GM08714 (cell line): ENCODE measurements at regions not wholly inside any gene's neighbourhood (a gene's known extent, or its start where the extent isn't known, plus 50 kb on each side); places are given as distances from the start of the nearest gene placed in this dataset.

Source experiments
- H3K4me3 ChIP-seq: fragments of 200-500 bp; sonication (Bioruptor generic); 2 replicates; pipeline ENCODE4 v1.5.1; 2014; ENCODE audit warnings: mild to moderate bottlenecking, low read length, inconsistent platforms
- ZNF274 ChIP-seq: IDR thresholded peaks from 2 replicates; pipeline ENCODE4 v1.6.1; 2012; ENCODE audit warnings: mild to moderate bottlenecking, low read depth, low read length

DNA sequence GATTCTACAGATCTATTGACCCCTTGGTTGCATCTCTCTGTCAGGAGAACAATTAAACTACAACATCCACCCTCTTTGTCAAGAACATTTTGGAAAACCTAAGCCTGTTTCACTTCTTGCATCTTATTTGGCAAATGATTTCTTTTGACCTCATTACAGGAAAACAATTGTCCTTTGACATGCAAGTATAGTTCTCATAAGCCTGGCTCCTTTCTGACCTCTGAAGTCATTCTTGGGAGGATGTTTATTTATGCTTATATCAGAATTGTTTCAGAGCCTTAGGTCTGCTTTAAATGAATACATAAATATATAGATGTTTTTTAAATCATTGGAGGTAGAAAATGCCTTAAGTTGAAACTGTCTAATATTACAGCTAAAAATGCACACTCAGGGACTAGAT lies 361.3 kb upstream of the PTGER4 start:
- H3K4me3 ChIP-seq, result no peak overlapping the region
- no peak for TF ChIP-seq ZNF274

DNA sequence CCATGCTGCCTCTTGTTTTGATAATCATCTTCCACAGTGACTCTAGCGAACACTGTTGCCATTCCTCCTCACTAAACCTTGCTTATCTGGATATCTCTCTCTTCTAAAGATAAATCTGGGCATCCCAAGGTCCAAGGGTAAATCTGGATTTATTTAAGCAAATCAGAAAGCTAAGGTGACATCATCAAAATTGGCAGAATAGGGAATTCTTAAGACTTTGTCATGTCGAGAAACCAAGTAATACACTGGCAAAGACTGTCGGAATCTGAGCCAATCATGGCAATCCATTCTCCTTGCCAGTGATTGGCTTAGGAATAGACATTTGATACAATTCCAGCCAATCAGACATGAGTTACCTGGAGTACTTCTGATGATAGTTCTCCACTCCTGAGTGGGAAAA lies 362.7 kb upstream of the PTGER4 start:
- H3K4me3 ChIP-seq, result no peak overlapping the region
- no peak for TF ChIP-seq ZNF274

- TF ChIP-seq ZNF274, result no peak
- H3K4me3 ChIP-seq, result no peak overlapping the region
Measured at GRCh38 chr5:40315126-40315525, 364.6 kb upstream of the PTGER4 start.

DNA sequence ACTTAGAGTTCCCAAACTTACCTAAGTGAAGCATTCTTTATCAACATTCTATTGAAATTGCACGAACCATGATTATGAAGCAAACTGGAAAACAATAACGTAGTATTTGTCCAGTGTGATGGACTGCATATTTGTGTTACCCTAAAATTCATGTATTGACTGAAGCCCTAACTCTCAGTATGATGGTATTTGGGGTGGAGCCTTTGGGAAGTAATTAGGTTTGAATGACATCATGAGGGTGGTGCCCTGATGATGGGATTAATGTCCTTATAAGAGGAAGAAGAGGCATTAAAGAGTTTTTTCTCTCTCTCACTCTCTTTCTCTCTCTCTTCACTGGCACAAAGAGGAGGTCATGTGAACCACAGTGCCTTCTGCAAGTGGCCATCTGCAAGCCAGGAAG lies 365.4 kb upstream of the PTGER4 start:
- no peak for TF ChIP-seq ZNF274
- H3K4me3 ChIP-seq, result no peak overlapping the region

DNA sequence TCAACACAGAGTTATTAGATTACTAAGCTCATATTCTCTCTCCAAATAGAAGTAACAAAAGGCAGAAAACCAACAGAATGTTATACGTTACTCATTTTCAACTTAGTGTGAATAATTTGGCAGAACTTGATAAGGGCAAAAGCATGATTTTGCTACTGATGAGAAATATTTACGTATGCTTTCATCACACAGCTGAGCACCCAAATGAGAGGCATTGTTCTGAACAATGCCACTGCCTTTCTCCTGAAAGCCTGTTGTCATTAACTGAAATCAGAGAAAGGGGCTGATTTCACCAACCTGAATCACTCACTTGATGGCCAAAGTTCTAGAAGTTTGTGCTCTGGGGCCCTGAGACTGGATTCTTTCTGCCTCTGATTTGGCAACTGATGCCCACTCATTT lies 367.5 kb upstream of the PTGER4 start:
- TF ChIP-seq ZNF274, result no peak
- H3K4me3 ChIP-seq, result no peak overlapping the region

DNA sequence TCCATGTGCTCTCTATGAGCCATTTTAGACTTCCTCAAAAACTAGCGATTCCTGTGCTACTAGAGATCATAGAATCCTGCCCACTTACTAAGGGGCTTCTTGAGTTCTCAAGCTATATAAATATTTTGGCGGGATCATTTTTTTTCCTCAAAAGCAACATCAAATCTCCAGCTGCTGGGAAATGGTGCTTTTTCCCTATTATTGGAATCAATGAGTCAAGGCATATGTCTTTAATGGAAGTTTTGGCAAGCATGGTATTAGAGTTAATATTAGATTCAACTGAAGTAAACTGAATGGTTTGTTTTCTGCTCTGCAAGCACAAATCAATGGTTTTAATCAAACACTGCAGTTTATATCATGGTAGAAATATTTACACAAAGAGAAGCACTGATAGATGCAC lies 369.9 kb upstream of the PTGER4 start:
- H3K4me3 ChIP-seq, result no peak overlapping the region
- no peak for TF ChIP-seq ZNF274

- no peak overlapping the region for H3K4me3 ChIP-seq
- TF ChIP-seq ZNF274, result no peak
Measured at GRCh38 chr5:40308867-40309266, 370.8 kb upstream of the PTGER4 start.

DNA sequence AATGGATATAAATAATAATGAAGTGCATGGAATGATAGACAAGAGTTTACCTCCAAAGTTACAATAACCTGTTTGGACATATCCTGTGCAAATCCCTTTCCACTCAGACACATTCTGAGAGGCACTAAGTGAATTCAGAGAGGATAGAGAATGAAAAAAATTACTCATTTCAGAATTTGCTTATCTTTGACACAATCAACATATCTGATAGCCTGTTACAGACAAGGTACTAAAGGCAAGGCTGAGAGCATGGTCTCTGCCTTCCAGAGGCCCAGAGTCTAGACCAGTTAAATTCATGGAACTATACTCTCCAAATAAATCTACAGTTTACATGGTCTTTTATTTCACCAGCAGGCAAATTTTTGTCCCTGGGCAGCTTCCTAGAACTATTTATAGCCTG lies 371.8 kb upstream of the PTGER4 start:
- H3K4me3 ChIP-seq, result no peak overlapping the region
- TF ChIP-seq ZNF274, result no peak

DNA sequence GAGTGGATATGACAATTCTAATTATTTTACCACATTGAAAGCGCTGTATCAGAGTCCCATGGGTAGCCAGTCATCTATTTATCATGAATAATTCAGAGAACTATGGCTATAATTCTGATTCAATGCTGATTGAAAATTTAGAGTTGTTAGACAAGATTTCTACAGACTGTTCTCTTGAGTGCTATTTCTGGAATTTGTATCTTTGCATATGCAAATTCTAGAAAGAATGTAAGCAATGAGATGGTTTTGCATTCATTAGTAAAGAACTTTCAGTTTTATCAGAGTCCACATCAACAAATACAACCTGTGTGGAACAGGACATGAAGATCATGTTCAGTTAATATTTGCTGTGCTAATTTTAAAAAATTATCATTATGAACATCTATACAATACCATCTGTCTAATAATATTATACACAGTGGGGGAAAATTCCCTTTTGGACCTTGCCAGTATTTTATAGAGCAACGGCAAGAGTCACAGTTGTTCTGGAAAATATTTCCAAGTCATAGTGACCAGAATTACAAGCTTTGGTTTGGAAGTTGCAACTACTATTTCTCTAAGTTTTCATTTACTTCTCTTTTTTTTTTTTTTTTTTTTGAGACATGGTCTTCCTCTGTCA lies 372.7 kb upstream of the PTGER4 start:
- no peak overlapping the region for H3K4me3 ChIP-seq
- TF ChIP-seq ZNF274, result no peak

- no peak overlapping the region for H3K4me3 ChIP-seq
- no peak for TF ChIP-seq ZNF274
Measured at GRCh38 chr5:40292006-40292405, 387.7 kb upstream of the PTGER4 start.

GRCh38 chr5:40291338-40291737 lies 388.4 kb upstream of the PTGER4 start:
- TF ChIP-seq ZNF274, result no peak
- H3K4me3 ChIP-seq, result no peak overlapping the region

GRCh38 chr5:40288800-40289485 lies 390.8 kb upstream of the PTGER4 start:
- no peak overlapping the region for H3K4me3 ChIP-seq
- no peak for TF ChIP-seq ZNF274

DNA sequence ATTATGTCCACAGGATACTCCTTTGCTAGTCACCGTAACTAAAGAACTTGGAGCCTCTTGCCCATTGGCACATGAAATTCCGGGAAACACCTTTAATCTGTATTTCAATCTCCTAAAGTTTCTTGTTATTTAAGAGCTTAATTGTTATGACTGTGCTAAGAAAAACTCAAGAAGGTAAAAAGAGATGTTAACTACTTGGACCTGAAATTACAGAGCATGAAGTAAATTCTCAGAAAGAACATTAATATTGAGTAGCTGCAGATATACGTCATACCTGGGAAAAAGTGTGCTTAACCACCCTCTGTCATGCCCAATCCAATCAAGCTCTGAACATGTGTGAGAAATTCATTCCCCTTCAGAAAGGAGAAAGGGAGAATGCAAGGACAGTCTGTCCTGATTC lies 394.9 kb upstream of the PTGER4 start:
- TF ChIP-seq ZNF274, result no peak

DNA sequence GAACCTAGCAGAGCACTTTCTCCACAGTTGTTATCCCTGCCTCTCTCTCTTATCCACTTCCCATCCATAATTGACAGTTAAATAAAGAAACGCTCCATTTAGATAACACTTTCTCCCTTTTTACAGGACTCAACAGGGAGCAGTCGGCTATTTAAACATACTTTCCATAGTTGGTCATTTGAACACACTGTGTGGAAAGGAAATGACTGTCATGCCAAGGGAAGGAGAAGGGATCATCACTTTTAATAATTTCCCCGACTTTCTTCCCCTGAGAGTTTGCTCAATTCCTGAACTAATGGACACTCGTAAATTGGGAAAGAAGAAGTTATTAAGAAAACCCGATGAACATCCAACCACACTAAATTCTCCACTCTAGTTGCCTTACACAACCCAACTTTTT lies 400.8 kb upstream of the PTGER4 start:
- H3K4me3 ChIP-seq, result no peak overlapping the region
- TF ChIP-seq ZNF274, result no peak

More for the DNA sequence above, 394.9 kb upstream of the PTGER4 start:
- H3K4me3 ChIP-seq, result no peak overlapping the region

GRCh38 chr5:40277161-40277906 lies 402.4 kb upstream of the PTGER4 start:
- H3K4me3 ChIP-seq, result no peak overlapping the region
- no peak for TF ChIP-seq ZNF274
